Stimulated activated naive CD4-positive, alpha-beta T cell (primary cell): ENCODE measurements at regions not wholly inside any gene's neighbourhood (a gene's known extent, or its start where the extent isn't known, plus 50 kb on each side); places are given as distances from the start of the nearest gene placed in this dataset.
"Not testable (repeated sequence)": the region's sequence is repeated elsewhere in the genome, so short reads cannot be mapped to it uniquely, and the experiment has no call there.

Experiments
- DNase-seq, 6 experiments: peaks; one replicate each; lab custom pipeline; 2025; lab: John Stamatoyannopoulos, UW

- DNase-seq, result no peak
These were observed 129.4 kb upstream of the RASA1 start for GRCh38 chr5:87138091-87138805.

GRCh38 chr5:87139795-87140194, 127.9 kb upstream of the RASA1 start:
- no peak for DNase-seq

GRCh38 chr5:87141544-87141943, 126.1 kb upstream of the RASA1 start:
- DNase-seq, result no peak

GRCh38 chr5:87145853-87146252, 121.8 kb upstream of the RASA1 start:
- not testable (repeated sequence) for DNase-seq

GRCh38 chr5:87147441-87147840, 120.2 kb upstream of the RASA1 start:
- no peak for DNase-seq

- no peak for DNase-seq
These were observed 117.1 kb upstream of the RASA1 start for GRCh38 chr5:87150630-87151029.

- DNase-seq, result no peak
These were observed 116.1 kb upstream of the RASA1 start for GRCh38 chr5:87151547-87151946.

GRCh38 chr5:87152886-87153285, 114.8 kb upstream of the RASA1 start:
- DNase-seq, result no peak

GRCh38 chr5:87154191-87154590, 113.5 kb upstream of the RASA1 start:
- DNase-seq, result no peak

GRCh38 chr5:87155106-87155505, 112.6 kb upstream of the RASA1 start:
- no peak for DNase-seq

- DNase-seq, result no peak
These were observed 111.1 kb upstream of the RASA1 start for GRCh38 chr5:87156631-87157030.

GRCh38 chr5:87164409-87164808, 103.3 kb upstream of the RASA1 start:
- no peak for DNase-seq

- DNase-seq, result no peak
These were observed 98.2 kb upstream of the RASA1 start for GRCh38 chr5:87169300-87169991.

- no peak for DNase-seq
These were observed 96.9 kb upstream of the RASA1 start for GRCh38 chr5:87170799-87171198.

GRCh38 chr5:87182649-87183048, 85.0 kb upstream of the RASA1 start:
- peak in 1 of 6 experiments; percentile 1 for DNase-seq

GRCh38 chr5:87183896-87184295, 83.8 kb upstream of the RASA1 start:
- no peak for DNase-seq

- DNase-seq, result no peak
These were observed 83.1 kb upstream of the RASA1 start for GRCh38 chr5:87184605-87185004.

- DNase-seq, result no peak
These were observed 81.8 kb upstream of the RASA1 start for GRCh38 chr5:87185838-87186237.

GRCh38 chr5:87188391-87188790, 79.3 kb upstream of the RASA1 start:
- no peak for DNase-seq

GRCh38 chr5:87190041-87190440, 77.6 kb upstream of the RASA1 start:
- no peak for DNase-seq

- DNase-seq, result no peak
These were observed 77.0 kb upstream of the RASA1 start for GRCh38 chr5:87190687-87191086.

- no peak for DNase-seq
These were observed 76.0 kb upstream of the RASA1 start for GRCh38 chr5:87191645-87192044.

GRCh38 chr5:87195104-87195591, 72.5 kb upstream of the RASA1 start:
- no peak for DNase-seq

GRCh38 chr5:87195616-87196015, 72.1 kb upstream of the RASA1 start:
- no peak for DNase-seq
